Left lung (tissue), 4 donors: ENCODE measurements at regions not wholly inside any gene's neighbourhood (a gene's known extent, or its start where the extent isn't known, plus 50 kb on each side); places are given as distances from the start of the nearest gene placed in this dataset.

Source experiments
- ATAC-seq: fragments of 200-7000 bp; cut with Tn5 transposase; one replicate; pipeline ENCODE4 v1.9.1; 2020; ENCODE audit warnings: moderate library complexity
- DNase-seq, 4 donors: peaks; one replicate each; pipeline ENCODE4 v3.0.0-alpha.2; 2013 to 2020
- H3K27ac ChIP-seq, 2 donors: fragments of 200-600 bp; sonication (generic) in 1 of 2; one replicate each; pipeline versions ENCODE4 v1.5.0 to v1.8.0; 2020 to 2021
- H3K27me3 ChIP-seq, 2 donors: fragments of 200-600 bp; sonication (generic) in 1 of 2; one replicate each; pipeline versions ENCODE4 v1.5.0 to v1.8.0; 2020 to 2021
- H3K36me3 ChIP-seq, 2 donors: fragments of 200-600 bp; sonication (generic) in 1 of 2; one replicate each; pipeline versions ENCODE4 v1.5.0 to v1.8.0; 2020 to 2021
- H3K4me1 ChIP-seq, 2 donors: fragments of 200-600 bp; one replicate each; pipeline ENCODE4 v1.8.0; 2021
- H3K4me3 ChIP-seq, 2 donors: fragments of 200-600 bp; sonication (generic) in 1 of 2; one replicate each; pipeline versions ENCODE4 v1.5.0 to v1.8.0; 2020 to 2021; ENCODE audit warnings: mild to moderate bottlenecking in 1 of 2
- H3K9me3 ChIP-seq, 2 donors: fragments of 200-600 bp; sonication (generic) in 1 of 2; one replicate each; pipeline versions ENCODE4 v1.5.0 to v1.8.0; 2020 to 2021
- CTCF ChIP-seq, 2 donors: fragments of 200-600 bp; sonication (generic) in 1 of 2; IDR thresholded peaks; one replicate each; pipeline versions ENCODE4 v1.5.0 to v1.8.0; 2021; ENCODE audit warnings: antibody characterized with exemption in 2 of 2
- intact Hi-C, 2 donors: fragments of 100-400 bp; cut with DNase I; formaldehyde crosslinking; loops; one replicate each; pipeline versions ENCODE4 v1.11.2 to v1.14.2; 2022
- donor health status: DM: no; HTN: yes; CAD: no.
- donor health status: DM: no; HTN: no; CAD: no.

GRCh38 chr3:77707281-77707680 is 667.4 kb downstream of the ROBO2 start:
- Histone ChIP-seq H3K27me3 (no peaks in the 10 kb centered on the region), H3K36me3 (no peaks in the 10 kb centered on the region), H3K4me1 (no peaks in the 10 kb centered on the region), H3K9me3 (no peaks in the 10 kb centered on the region), H3K27ac (no peak overlapping the region), H3K4me3 (no peak overlapping the region)
- intact Hi-C loops, result no loop called here
- DNase-seq (peak in 2 of 4 donors; percentile 53 to 59), ATAC-seq (no peak)
- no peak for TF ChIP-seq CTCF (IDR thresholded peaks at IDR 0.05)

- intact Hi-C loops, result no loop called here
- H3K4me3 ChIP-seq, result no peak overlapping the region
- no peaks in the 10 kb centered on the region for H3K9me3 ChIP-seq
- no peaks in the 10 kb centered on the region for H3K27me3 ChIP-seq
- DNase-seq, result no peak
- ATAC-seq, result no peak
- no peaks in the 10 kb centered on the region for H3K36me3 ChIP-seq
- H3K4me1 ChIP-seq, result no peaks in the 10 kb centered on the region
- H3K27ac ChIP-seq, result no peak overlapping the region
- no peak for TF ChIP-seq CTCF (IDR thresholded peaks at IDR 0.05)
These were observed 669.3 kb downstream of the ROBO2 start for GRCh38 chr3:77709155-77709554.

GRCh38 chr3:77718311-77718710 is 678.4 kb downstream of the ROBO2 start:
- no peak for TF ChIP-seq CTCF (IDR thresholded peaks at IDR 0.05)
- intact Hi-C loops, result no loop called here
- DNase-seq (no peak), ATAC-seq (no peak)
- Histone ChIP-seq H3K27ac (no peak overlapping the region), H3K9me3 (no peaks in the 10 kb centered on the region), H3K4me1 (no peaks in the 10 kb centered on the region), H3K4me3 (no peak overlapping the region), H3K36me3 (no peaks in the 10 kb centered on the region), H3K27me3 (no peaks in the 10 kb centered on the region)

GRCh38 chr3:77720460-77720971 is 680.6 kb downstream of the ROBO2 start:
- ATAC-seq, result no peak
- H3K27me3 ChIP-seq, result no peaks in the 10 kb centered on the region
- TF ChIP-seq CTCF (IDR thresholded peaks at IDR 0.05), result no peak
- H3K9me3 ChIP-seq, result no peaks in the 10 kb centered on the region
- intact Hi-C loops, result no loop called here
- H3K4me3 ChIP-seq, result no peak overlapping the region
- H3K27ac ChIP-seq, result no peak overlapping the region
- DNase-seq, result no peak
- no peaks in the 10 kb centered on the region for H3K4me1 ChIP-seq
- H3K36me3 ChIP-seq, result no peaks in the 10 kb centered on the region

GRCh38 chr3:77726517-77726916 is 686.6 kb downstream of the ROBO2 start:
- no peak for TF ChIP-seq CTCF (IDR thresholded peaks at IDR 0.05)
- intact Hi-C loops, result no loop called here
- no peak overlapping the region for H3K4me3 ChIP-seq
- no peaks in the 10 kb centered on the region for H3K27me3 ChIP-seq
- no peaks in the 10 kb centered on the region for H3K36me3 ChIP-seq
- DNase-seq (no peak), ATAC-seq (no peak)
- H3K9me3 ChIP-seq, result peaks cover 0 to 1% of the 10 kb centered on the region in 2 donors
- no peak overlapping the region for H3K27ac ChIP-seq
- H3K4me1 ChIP-seq, result no peaks in the 10 kb centered on the region
